Stimulated activated CD8-positive, alpha-beta memory T cell treated with anti-CD3 and anti-CD28 coated beads, Interleukin-4, amount 100 ng/mL, for 48 hours (primary cell): ENCODE measurements at regions not wholly inside any gene's neighbourhood (a gene's known extent, or its start where the extent isn't known, plus 50 kb on each side); places are given as distances from the start of the nearest gene placed in this dataset.
"Not testable (repeated sequence)": the region's sequence is repeated elsewhere in the genome, so short reads cannot be mapped to it uniquely, and the experiment has no call there.

Experiments used
- DNase-seq: peaks from one replicate; pipeline ENCODE4 v3.0.0-alpha.2; 2020

DNA sequence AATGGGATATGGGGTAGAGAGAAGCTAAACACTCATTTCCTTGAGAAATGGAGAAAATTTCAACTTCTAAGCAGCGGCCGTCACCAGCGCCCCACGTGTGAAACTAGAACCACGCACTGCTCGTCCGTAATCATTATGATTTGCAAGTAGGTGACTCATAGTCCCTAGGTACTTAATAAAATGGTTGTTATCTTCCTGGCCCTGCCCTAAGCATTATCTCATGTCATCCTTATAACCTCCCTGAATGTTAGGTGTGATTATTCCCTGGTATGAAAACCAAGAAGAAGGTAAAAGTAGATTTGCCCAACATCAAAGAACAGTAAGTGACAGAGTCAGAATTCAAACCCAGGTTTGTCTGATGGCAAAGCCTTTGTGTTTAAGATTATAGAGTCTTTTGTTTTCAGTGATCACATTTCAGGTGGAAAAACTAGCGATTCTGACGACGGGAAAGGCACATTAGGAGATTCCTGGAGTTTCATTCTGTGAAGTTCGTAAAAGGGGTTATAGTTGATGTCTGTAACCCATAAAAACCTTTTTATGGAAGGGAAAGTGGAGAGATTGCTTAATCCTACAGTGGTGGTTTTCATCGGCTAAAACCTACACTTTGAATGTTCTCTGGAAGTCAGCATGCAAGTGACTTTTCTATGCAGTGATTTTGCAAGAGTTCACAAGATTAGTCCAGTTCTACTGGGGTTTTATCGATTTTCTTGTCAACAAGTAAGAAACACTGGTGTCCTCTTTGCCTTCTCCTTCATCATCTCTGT, 202.9 kb upstream of the WWC1 start:
- no peak for DNase-seq

DNA sequence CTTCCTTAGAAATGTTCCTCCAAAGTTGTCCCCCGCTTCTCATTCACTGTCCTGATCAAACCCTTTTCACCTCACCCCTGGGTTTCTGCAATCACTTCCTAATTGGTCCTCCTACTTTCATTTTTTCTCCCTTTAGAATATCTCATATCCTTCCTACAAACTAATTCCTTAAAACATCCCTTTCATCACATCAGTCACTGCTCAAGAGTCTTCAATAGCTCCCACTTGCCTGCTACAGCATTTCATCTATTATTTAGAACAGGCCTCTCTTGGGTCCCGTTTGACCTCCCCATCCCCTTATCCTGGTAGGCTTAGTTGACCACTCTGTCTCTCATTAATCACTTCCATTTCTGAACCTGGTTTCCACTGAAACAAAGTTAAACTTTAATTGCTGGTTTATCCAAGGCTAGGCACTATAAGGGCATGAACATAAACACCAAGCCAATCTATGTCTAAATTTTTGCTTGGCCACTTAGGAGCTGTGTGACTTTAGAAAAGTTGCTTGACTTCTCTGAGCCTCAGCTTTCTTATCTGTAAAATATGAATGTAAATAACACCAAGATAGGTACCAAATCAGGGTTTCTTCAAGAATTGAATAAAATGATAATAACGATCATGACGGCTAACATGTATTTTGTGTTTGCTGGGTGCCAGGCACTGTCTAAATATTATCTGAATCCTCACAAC, 202.1 kb upstream of the WWC1 start:
- no peak for DNase-seq

GRCh38 chr5:168092209-168093185, 198.9 kb upstream of the WWC1 start:
- DNase-seq, result no peak

- no peak for DNase-seq
These were observed 198.1 kb upstream of the WWC1 start for GRCh38 chr5:168093200-168093910.

DNA sequence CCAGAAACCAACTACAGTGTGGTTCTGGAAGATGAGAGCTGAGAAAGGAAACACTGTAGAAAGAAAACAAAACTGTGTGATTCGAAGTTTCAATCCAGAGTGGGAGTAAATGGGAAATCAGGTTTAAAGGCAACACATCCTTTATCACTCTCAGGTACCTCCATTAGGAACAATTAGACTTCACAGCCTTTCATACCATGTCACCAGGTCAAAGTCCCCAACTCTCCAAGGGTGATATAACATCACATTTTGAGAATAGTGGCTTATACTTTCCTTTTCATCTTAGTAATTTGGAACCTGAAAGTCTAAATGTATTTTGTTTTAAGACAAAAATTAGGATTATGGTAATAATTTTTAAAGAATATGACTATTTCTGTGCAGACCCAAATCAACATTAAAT, 194.9 kb upstream of the WWC1 start:
- DNase-seq, result no peak

DNA sequence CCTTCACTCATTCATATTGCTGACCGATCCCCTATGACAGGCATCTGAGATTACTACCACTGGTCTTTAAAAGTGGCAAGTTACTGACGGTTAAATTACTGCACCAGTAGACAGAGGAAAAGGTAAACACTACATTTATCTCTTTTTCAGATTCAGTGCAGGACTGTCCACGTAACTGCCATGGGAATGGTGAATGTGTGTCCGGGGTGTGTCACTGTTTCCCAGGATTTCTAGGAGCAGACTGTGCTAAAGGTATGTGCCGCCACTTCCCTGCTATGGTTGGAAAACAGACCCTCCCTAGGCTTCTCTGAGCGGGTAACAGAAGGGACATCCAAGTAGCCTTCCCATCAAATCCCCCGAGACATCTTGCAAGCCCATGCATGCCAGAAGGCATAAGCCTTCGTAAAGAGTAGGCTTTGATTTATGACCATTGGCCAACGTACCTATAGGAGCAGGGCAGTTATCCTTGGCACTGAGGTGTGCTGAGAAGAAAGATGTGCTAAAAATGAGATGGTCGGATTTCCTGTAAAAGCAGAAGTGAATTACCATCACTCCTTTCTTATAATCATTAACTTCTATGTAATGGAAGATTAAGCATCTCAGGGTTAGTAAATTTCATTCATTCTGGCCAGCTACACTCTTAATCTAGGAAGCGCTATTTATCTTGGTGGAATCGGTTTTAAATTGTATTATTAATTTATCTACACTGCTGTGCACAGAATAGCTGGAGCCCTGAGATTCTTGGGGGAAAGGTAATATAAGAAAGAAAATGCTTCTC, 193.4 kb upstream of the WWC1 start:
- DNase-seq, result no peak

- no peak for DNase-seq
These were observed 190.1 kb upstream of the WWC1 start for GRCh38 chr5:168101352-168101751.

GRCh38 chr5:168103018-168103417, 188.4 kb upstream of the WWC1 start:
- not testable (repeated sequence) for DNase-seq

DNA sequence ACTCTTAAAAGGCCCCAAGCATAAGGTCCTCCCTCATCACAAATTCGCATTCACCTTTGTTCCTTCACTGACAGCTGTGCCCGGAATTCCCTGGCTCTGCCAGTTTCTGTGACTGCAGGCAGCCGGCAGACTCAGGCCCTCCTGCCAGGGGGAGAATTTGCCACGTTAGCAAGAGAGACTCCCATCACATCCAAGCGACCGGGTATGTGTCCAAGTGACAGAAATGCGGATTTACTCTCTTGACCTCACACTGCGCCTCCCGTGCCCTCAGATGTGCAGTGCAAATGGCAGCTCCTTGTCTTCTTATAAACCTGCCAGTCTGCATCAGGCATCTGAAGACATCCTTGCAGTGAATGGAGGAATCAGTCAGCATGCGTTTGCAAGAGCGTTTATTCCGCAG, 187.1 kb upstream of the WWC1 start:
- DNase-seq, result no peak

GRCh38 chr5:168104811-168105481, 186.5 kb upstream of the WWC1 start:
- no peak for DNase-seq

DNA sequence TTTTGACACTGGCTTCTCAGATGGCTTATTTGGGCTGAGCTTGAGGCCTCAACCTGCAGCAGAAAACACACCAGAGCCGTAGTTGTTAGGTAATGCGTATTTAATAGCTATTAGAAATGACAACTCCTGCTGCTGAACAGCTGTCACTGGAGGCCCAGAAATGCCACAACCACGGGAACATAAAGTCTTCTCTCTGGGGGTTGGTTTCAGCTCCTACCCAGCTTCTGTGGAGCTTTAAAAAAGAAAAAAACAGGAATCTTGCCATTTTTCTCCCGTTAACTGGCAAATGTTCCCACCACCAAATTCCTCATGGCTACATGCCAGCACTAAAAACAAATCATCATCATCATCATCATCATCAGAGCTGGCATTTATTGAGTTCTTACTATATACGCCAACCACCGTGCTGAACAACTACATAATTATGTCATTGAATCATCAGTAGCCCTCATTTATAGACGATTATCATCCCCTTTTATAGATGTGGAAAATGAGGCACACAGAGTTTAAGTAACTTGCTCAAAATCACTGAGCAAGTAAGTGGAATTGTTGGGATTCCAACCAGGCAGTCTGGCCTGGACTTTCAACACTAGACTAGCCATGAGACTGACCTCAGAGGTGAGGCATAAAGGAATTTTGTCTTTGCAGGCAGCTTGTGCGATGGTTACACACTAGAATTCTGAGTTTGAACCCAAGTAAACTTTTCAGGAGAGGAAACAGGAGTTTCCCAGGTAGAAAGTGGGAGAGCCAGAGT, 185.3 kb upstream of the WWC1 start:
- no peak for DNase-seq

- no peak for DNase-seq
These were observed 182.0 kb upstream of the WWC1 start for GRCh38 chr5:168109441-168109840.

DNA sequence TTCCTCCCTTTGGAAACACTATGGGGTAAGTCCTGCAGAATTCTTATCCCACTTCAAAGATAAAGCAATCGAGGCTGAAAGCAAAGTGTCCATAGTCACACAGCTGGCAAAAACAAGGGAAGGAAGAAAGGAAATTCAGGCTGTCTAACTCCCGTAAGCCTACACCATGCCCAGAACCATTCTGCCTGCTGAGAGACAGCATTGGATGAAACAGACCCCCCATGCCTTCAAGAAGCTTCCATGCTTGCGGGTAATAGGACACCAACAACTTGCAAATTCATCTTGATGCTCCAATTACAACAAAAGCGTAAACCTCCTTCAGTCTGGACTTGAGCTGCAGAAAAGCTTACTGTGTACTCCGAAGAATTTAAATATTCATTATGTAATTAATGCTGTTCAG, 181.1 kb upstream of the WWC1 start:
- no peak for DNase-seq

DNA sequence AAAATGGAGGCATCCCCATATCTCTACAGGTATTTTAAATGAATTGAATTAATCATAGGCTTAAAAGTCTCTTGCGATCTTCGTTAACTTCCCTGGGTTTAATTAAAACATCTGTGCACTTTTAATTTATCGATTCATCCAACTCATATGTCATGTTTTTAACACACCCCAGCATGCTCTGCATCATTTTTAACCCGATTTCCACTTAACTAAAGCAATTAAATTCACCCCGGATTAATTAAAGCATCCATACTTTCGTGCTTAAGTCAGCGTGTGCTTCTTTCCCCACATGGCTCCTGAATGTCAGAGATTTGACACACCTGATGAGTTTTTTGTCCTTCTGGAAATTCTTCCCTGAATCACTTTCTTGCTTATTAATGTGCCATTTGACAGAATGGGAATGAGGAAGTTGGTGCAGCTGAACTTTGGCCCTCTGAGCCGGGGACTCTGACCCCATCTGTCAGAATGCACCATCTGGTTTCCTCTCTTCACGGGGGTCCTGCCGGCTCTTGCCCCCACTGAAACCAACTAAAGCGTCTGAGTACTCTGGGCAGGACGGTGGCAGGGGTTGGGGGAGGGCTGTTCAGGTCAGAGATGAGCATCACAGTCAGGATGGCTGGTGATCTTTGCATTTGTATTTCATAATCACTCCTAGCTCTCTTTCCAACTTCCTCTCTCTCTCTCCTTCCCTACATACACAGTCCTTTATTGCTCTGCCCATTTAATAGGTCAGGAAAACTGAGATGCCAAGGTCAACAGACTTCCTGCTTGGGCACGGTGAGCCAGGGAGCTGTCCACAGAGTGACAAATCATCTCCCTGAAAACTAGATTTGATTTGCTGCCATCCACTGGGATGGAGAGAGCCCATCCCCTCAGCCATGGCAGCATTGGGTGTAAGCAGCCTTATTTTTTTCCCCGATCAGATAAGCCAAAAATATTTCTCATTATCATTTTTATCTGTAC, 180.3 kb upstream of the WWC1 start:
- DNase-seq, result no peak

DNA sequence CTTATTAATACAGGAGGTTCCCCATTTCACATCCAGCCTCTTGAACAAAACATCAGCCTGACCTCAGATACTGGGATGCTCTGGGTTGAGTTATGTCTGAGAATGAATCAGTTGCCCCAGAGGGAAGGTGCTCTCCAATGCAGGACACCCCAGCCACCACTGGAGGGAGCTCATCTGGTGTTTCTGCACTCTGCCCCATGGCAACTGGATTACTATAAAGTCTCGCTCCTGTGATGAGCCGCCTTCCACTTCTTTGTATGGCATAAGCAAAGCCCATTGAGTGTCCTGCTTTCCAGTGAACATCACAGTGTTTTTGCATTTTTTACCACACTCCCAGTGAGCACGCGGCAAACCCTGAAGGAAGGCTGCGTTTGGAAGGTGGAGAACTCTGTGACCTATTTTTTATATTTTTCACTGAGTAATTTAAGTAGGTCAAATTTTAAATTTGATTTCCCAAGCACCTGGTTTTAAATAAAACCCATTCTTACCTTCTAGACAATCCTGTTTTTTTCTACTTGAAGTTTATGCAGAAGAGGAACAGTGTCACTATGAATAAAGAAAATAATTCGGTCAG, 176.9 kb upstream of the WWC1 start:
- peak; percentile 65 for DNase-seq

- DNase-seq, result no peak
These were observed 174.0 kb upstream of the WWC1 start for GRCh38 chr5:168117469-168117868.

DNA sequence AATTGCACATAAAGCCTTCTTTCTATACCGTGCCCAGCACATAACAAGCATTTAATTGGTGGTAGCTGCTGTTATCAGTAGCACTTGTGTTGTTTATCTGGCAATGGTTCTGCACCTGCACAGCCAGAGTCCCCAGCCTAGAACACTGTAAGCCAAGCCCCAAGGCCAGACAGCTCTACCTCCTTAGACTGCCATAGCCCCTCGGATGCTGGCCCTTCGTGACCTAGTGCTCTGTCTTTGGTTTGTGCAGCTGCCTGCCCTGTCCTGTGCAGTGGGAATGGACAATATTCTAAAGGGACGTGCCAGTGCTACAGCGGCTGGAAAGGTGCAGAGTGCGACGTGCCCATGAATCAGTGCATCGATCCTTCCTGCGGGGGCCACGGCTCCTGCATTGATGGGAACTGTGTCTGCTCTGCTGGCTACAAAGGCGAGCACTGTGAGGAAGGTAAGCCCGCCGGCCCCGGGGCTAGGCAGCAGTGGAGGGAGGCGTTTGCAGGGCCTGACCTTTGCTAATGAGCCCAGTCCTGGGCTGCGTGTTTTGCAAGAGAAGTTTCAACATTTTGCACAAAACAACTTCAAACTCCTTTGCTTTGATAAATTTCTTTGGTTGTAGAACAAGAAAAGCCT, 173.3 kb upstream of the WWC1 start:
- DNase-seq, result no peak

DNA sequence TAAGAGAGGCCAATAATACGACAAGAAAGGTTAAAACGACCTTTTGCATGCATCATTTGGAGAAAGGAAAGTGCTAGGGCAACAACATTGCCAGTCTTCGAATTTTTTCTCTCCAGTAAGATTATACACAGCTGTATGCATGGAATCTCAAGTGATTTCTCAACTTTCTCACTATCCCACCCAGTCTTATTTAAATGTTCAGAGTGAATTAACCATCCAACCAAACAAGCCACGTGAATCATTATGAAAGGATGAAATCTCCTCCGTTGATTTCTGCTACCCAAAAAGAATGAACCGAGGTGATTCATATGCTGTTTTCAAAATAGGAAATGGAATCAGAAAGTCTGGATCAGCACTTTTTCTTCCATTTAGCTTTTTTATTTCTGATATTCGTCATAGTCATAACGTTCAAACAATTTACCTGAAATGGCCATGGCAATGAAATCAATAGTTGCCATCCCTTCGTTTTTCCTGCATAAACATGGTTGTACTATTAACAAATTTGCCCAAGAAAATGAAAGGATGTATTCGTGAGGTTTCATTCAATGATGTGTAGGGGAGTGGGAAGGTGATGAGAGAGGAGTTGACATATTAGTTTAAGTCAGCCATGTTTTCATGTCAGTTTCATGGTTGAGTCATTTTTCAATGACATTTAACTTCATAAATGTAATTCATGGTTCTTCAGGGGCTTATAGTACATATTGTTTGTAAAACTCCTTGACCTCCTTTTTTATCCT, 170.9 kb upstream of the WWC1 start:
- no peak for DNase-seq
